ENCODE measurements at regions not wholly inside any gene's neighbourhood (a gene's known extent, or its start where the extent isn't known, plus 50 kb on each side); places are given as distances from the start of the nearest gene placed in this dataset.

DNA sequence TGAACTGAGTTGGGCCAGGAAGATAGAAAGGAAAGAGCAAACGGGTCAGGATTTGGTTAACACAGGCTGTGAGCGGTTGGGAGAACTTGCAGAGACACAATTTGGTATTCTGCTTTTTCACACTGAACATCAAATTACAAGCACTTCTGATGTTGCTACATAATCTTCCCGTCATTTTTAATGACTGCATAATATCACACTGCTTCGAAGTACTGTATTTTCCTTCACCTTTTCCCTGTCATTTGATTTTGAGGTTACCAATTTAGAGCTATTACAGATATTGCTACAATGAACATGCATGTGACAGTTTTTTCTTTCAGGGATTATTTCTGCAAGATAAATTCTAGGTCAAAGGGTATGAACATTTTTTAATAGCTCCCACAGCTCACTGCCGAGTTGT lies 71.4 kb upstream of the CPEB4 start:
- no peak for DNase-seq (ENCODE audit: low read depth, low spot score)
- TF ChIP-seq, protein P1, sequence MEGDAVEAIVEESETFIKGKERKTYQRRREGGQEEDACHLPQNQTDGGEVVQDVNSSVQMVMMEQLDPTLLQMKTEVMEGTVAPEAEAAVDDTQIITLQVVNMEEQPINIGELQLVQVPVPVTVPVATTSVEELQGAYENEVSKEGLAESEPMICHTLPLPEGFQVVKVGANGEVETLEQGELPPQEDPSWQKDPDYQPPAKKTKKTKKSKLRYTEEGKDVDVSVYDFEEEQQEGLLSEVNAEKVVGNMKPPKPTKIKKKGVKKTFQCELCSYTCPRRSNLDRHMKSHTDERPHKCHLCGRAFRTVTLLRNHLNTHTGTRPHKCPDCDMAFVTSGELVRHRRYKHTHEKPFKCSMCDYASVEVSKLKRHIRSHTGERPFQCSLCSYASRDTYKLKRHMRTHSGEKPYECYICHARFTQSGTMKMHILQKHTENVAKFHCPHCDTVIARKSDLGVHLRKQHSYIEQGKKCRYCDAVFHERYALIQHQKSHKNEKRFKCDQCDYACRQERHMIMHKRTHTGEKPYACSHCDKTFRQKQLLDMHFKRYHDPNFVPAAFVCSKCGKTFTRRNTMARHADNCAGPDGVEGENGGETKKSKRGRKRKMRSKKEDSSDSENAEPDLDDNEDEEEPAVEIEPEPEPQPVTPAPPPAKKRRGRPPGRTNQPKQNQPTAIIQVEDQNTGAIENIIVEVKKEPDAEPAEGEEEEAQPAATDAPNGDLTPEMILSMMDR (IDR thresholded peaks at IDR 0.05; ENCODE audit: low read depth, low read length) = no peak
- no peak overlapping the region for H3K4me3 ChIP-seq (ENCODE audit: low read depth, low read length)
- in situ Hi-C loops (cut with HindIII; ENCODE audit: low sequenced_read_pairs) = no loop called here

DNA sequence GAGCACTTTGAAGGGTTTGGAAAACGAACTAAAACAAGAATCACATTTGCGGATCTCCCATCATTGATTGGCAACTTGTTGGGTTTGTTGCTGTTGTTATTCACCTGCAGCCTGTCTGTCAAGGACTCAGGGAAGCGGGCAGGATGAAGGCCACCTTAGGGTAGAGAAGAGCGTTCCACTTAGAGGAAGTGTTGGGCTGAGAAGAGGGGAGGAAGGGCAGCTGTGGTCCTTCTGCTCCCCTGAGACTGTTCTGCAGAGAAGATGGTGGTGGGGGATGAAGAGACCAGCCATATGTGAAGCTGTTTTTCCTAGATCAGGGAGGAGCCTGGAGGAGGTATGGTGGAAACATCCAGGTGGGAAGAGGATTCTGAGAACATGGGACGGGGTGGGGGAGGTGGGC lies 70.6 kb upstream of the CPEB4 start:
- in situ Hi-C loops (cut with HindIII; ENCODE audit: low sequenced_read_pairs) = no loop called here
- TF ChIP-seq, protein P1 (IDR thresholded peaks at IDR 0.05; ENCODE audit: low read depth, low read length) = no peak

DNA sequence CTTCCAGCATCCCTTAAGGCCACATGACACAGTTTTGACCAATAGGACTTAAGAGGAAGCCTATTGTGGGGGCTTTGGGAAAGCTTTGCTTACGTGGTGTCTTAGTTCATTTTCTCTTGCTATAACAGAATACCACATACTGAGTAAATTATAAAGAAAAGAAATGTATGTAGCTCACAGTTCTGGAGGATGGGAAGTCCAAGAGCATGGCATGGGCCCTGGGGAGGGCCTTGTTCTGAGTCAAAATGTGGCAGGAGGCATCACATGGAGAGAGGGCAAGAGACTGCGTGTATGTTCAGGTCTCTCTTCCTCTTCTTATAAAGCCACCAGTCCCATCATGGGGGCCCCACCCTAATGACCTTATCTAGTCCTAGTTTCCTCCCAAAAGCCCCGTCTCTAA lies 68.6 kb upstream of the CPEB4 start:
- DNase-seq (ENCODE audit: low read depth, low spot score) = no peak
- TF ChIP-seq, protein P1 (IDR thresholded peaks at IDR 0.05; ENCODE audit: low read depth, low read length) = no peak
- H3K4me3 ChIP-seq (ENCODE audit: low read depth, low read length) = no peak overlapping the region
- in situ Hi-C loops (cut with HindIII; ENCODE audit: low sequenced_read_pairs) = no loop called here

More for the DNA sequence above, 70.6 kb upstream of the CPEB4 start:
- no peak overlapping the region for H3K4me3 ChIP-seq (ENCODE audit: low read depth, low read length)
- no peak for DNase-seq (ENCODE audit: low read depth, low spot score)

DNA sequence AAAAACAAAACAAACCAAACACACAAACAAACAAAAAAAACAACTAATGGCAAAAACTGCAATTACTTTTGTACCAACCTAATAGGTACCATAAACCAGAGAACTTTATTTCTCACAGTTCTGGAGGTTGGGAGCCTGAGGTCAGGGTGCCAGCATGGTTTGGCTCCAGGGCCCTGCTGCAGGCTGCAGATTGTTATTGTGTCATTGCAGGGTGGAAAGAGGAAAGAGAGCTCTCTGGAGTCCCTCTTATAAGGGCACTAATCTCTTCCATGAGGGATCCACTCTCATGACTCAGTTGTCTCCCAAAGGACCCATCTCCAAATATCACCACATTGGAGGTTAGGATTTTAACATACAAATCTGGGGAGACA lies 64.9 kb upstream of the CPEB4 start:
- in situ Hi-C loops (cut with HindIII; ENCODE audit: low sequenced_read_pairs) = no loop called here
- H3K4me3 ChIP-seq (ENCODE audit: low read depth, low read length) = no peak overlapping the region
- no peak for DNase-seq (ENCODE audit: low read depth, low spot score)
- TF ChIP-seq, protein P1 (IDR thresholded peaks at IDR 0.05; ENCODE audit: low read depth, low read length) = no peak

DNA sequence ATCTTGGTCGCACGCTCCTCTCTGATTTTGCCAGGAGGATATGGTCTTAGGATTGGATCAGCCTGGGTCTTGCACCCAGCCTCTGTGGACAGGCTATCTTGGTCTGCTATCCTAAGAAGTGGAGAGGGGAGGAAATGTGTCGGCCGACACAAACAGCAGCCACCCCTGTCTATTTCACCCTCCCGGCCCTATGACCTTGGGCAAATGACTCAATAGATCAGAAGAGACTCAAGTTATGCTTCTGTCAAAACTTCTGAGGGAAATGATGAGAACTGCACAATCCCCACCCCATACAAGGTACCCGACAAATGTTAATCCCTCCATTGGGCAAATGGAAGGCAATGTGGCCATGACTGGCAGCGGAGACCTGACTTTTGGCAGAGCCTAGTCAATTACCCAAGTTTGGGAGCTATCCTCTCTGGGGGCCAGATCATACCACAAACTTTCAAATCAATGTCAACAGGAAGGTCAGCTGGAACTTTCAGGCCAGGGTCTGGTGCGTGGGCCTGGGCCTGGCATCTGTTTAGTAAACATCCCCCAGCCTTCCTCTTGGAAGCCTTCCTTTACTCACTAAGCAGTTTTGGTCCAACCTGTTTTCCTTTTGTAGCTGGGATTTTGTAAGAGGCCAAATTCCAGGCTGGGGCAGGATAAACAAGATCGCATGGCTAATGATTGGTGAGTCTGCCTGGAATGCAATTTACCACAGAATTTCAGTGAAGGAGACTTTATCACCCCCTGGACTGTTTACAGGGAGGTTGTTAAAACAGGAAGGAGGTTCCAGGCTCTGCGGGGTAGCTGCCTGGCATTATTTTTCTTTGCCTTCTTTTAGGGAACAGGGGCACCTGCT lies 64.2 kb upstream of the CPEB4 start:
- peak; percentile 79 for DNase-seq (ENCODE audit: low read depth, low spot score)
- H3K4me3 ChIP-seq (ENCODE audit: low read depth, low read length) = no peak overlapping the region
- TF ChIP-seq, protein P1 (IDR thresholded peaks at IDR 0.05; ENCODE audit: low read depth, low read length) = no peak
- in situ Hi-C loops (cut with HindIII; ENCODE audit: low sequenced_read_pairs) = no loop called here

DNA sequence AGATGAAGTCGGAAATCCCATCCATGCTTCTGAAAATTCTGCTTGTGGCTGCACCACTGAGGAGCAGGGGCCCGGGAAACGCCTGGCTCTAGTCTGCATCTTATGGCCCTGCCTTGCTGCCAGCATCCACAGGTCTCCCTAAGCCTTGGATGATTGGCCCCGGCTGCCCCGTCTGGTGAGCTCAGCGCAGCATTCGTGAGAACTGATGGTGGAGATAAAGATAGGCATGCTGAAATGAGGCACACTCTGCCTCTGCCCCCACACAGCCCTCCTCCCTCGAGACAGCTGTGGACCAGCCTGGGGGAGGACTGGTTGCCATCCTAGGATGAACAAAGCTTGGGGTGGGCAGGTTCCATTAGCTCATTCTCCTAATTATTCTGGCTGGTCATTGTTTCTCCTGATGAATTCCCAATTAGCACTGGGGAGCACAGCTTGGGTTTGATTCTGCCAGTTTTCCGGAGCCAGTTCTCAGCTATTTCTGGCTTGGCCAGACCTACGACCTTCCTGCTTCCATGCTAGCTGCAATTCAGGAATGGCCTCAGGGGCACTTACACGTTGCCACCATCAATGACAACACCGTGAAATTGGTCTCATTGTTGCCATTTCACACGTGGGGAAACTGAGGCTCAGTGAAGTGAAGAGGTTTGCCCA lies 62.8 kb upstream of the CPEB4 start:
- in situ Hi-C loops (cut with HindIII; ENCODE audit: low sequenced_read_pairs) = no loop called here
- TF ChIP-seq, protein P1 (IDR thresholded peaks at IDR 0.05; ENCODE audit: low read depth, low read length) = no peak

More for the DNA sequence above, 62.8 kb upstream of the CPEB4 start:
- DNase-seq (ENCODE audit: low read depth, low spot score) = no peak
- H3K4me3 ChIP-seq (ENCODE audit: low read depth, low read length) = no peak overlapping the region

Measured in astrocyte of the spinal cord (primary cell).